ENCODE measurements at regions not wholly inside any gene's neighbourhood (a gene's known extent, or its start where the extent isn't known, plus 50 kb on each side); places are given as distances from the start of the nearest gene placed in this dataset.

DNA sequence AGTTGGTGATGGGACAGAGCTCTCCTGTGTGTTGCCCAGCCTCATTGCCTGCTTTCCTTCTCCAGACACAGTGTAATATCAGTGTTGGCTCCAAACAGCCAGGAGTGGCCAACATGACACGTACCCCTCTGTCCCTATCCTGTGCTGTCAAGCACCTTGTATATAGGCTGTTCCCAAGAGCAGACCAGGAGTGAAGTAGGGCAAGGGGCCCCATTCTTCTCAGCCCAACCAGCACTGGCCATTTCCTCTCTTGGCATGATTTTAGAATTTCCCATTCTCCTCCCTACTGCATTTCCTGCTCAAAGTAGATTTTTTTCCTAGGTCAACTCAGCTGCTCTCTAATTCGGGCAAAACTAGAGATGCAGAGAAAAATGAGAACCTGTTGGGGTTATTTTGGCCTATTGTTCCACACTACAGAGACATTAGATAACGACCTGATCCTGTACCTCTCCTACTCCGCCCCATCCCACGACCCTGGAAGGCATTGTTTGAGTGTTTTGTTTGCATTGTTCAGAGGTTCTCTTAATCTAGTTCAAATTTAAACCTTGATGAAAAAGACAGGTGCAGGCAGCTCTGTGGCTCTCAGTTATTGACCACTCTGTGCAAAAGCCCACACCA is 95.6 kb downstream of the RASSF10 start:
- DNase-seq (ENCODE audit: low spot score): no peak

DNA sequence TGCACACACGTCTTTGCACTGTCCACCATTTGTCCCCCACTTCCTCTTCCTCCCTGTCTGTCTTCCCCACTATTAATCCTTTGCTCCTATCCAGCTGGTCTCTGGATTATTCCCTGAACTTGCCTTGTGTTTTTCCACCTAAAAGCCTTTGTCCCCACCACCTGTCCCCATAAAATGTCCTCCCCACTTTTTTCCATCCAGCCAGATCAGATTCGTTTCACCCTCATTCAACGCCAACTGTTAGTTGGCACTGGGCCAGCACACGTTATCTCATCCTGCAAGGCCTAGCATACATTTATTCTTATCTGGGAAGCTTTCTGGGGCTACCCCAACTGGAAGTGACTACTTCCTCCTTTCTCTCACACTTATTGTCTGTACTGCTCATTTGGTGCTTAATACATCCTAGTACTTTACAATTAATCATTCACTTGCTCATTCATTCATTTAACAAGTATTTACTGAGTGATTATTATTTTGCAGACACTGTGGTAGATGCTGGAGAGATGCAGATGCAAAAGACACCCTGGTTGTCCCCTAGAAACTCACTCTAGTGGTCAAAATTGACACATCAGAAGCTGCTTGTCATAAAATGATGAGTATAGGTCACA is 96.2 kb downstream of the RASSF10 start:
- no peak for DNase-seq (ENCODE audit: low spot score)

DNA sequence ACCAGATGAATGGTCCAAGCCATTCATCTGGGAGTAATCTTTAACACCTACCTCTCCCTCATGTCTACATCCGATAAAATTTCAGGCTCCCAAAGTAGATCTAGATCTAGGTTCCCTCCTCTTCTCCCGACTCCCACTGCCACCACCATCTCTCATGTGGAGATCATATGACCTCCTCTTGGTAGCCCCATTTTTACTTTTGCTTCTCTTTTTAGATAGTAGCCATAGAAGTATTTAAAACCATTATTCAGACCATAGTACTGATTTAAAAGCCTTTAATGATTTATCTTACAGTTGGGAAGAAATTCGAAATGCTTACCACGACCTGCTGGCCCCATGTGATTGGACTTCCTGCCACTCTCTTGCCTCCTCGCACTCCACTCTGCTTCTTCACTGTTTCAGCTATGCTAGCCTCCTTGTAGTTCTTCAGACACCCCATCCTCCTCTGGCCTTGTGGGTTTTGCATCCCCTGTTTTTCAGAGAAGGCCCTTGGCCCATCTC is 98.5 kb downstream of the RASSF10 start:
- no peak for DNase-seq (ENCODE audit: low spot score)

DNA sequence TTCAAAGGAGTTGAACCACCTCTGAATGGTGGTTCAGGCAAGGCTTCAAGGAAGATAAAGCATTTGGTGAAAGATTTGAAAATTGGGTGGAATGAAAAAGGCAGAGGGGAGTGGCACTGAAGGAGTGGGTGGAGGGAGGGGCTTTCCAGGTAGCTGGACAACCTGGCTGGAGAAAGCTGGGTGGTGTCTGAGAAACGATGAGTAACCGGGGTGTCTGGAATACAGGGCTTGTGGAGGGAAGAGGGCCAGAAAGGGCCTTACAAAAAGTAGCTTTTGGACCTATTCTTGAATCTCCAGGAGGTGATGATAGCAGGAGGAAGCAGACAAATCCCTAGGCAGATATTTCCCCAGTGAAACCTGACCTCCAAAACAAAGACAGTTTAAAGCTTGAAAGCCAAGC is 99.3 kb downstream of the RASSF10 start:
- DNase-seq (ENCODE audit: low spot score): no peak

DNA sequence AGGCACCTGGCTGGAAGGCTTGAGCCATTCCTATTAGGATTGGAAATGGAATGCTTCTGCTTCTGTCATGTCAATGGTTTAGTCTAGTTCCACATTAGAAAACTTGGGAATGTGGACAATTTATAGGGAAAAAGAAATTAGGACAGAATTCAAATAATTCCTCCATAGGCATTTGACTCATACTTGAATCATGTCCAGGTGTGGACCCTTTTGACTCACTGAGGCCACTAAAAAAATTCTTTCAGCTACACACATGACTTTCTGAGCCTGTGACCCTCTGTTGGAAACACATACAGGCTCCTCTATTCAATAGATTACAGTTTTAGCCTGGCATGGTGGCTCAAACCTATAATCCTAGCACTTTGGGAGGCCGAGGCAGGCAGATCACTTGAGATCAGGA is 100.5 kb downstream of the RASSF10 start:
- DNase-seq (ENCODE audit: low spot score): no peak

DNA sequence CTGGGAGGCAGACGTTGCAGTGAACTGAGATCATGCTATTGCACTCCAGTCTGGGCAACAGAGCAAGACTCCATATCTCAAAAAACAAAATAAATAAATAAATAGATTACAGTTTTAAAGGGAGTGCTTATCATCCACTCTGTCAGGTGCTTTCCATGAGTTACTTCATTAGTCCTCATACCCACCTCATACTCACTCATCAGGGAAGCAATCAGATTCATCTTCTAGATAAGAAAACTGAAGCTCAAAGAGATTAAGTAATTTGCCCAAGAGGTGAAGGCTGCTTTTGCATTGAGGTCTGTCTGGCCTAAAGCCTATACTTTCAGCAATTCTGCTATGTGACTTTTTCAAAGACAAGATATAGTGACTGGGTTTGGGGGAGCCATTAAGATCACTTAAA is 101.0 kb downstream of the RASSF10 start:
- DNase-seq (ENCODE audit: low spot score): no peak

DNA sequence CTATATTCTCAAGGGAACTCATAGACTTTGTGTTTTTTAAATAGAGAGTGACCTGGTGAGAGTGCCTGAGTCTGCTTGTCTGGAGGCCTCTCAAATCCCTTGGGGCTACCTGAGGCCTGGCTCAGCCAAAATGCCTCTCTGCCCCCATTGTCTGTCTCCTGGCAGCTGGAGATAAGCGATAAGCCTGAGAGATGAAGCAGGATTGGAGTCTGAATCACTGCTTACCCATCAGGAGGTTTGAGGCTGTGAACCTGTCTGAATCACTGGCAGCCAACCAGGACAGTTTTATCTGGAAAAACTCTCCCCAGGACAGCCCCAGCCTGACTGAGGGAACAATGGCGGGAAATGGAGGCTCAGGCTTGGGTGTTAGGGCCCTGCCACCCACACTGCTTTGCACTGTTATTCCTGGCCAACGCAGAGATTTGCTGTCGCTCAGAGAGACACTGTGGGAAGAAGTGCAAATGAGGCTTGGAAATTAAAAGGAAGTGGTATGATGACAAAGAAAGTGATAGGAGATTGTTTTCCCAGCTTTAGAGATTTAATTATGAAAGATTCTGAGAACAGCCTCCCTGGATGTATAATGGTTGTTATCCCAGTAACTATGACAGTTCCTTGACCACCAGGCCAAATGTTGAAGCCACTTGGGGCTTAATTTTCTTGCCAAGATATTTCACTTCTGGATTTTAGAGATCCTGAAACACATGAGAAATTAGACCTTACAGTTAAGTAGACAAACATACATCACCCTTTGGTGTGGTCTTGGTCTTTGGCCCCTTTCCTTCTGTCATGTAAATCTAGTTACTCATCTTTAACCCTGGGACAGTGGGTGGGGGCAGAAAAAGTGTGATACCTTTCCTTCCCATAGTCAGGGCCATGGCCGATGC is 102.1 kb downstream of the RASSF10 start:
- no peak for DNase-seq (ENCODE audit: low spot score)

DNA sequence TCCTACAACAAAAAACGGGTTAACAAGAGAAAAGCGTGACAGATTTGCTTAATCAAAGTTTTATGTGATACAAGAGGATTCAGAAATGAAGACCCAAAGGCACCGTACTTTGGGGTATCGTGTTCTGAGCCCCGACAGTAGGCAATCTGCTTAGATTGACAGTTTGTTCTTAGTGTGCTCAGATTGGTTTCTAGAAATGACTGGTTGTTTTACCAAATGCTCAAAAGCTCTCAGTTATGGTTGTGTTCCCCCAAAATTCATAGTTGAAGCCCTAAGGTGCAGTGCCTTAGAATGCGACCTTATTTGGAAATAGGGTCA is 102.7 kb downstream of the RASSF10 start:
- no peak for DNase-seq (ENCODE audit: low spot score)

DNA sequence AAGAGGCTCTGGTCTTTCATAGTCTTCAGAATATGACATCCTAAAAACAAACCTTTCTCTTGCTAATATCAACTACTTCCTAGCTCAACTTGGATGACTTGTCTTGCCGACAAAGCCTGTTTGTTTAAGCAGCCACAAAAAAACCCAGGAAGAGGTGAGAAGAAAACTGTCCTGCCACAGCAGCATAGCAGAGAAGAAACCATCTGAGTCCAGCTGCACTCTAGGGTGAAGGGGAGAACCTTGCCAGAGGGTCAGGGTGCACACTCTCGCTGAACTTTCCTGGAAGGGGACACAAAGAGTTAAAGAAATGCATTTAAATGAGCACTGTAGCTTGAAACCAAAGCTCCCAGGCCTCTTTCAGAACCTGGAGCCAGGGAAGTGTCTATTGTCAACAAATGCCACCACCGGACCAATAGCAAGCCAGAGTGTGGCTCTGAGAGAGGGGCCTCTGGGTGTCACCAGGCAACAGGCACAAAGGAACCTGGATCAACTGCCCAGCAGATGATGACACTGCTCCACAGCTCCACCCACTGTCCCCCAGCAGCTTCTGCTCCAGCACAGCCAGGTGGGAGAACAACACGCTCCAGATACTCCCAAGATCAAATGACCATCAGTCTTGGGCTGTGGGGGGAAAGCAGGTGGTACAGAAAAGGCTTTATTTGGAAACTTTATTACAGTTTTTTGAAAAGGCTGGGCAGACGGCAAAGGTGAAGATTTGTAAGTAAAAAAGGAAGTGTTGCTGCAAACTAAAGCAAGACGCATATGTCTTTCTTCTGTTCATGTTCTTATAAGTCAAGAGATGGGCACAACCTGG is 105.7 kb downstream of the RASSF10 start:
- no peak for DNase-seq (ENCODE audit: low spot score)

DNA sequence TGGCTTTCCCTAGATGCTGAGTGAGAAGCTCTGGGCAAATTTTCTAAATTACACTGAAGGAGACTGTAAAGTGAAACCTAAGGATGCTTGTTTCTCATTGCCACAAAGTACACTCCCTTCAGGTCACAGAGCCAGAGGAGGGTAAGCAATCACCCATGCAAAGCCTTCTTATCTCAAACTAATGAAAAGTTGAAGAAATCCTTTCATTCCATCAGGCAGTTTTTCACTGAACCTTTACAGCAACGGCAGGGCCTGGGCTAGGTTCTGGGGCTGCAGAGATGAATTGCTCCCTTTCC is 106.2 kb downstream of the RASSF10 start:
- no peak for DNase-seq (ENCODE audit: low spot score)

DNA sequence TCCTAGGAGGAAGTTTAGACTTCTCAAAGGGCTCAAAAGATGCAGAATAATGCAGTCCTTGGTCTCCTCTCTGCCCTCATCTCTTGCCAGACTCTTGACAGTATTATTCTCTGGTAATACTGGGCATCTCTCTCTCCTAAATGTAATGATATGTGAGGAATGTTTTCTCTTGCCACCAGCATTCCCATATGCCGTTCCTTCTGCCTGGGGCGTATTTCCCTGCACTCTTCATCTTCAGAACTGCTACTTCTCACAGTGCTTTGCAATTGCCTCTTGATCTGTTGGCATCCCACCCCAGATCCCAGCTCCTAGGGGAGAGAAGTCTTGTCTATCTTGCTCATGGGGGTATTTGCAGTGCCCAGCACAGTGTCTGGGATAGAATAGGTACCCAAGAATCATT is 107.4 kb downstream of the RASSF10 start:
- no peak for DNase-seq (ENCODE audit: low spot score)

DNA sequence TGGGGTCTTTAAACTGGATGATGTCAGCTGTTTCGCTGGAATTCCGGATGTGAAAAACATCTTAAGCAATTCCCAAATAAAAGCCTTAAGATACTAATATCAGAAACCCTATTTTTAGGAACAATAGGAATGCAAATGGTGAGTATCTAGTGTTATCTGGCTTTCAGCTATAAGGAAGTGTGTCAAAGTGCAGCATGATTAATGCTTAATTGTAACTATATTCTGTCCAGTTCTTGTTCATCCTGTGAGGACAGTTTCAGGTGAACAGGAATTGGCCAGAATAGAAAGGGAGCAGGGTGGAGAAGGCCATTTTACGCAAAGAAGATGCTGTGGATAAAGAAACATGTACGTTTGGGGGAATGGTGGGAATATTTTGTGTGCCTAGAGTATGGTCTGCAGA is 108.2 kb downstream of the RASSF10 start:
- no peak for DNase-seq (ENCODE audit: low spot score)

DNA sequence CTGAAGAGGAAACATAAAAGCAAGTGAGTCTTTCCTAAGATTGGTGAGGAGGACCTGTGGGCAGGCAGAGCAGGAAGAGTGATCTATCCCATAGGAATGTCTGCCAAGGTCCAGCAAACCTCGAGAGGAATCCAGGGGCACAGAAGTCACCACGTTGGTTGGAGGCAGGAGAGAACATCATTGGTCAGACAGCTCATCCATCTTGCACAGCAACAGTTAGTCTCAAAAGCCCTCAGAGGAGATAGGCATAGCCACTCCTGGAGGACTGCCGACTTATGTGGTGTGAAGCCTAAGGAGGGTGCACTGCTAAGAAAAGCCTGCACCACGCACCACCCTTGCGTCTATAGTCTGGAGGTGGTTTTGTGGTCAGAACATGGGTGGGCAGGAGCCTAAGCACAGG is 109.1 kb downstream of the RASSF10 start:
- DNase-seq (ENCODE audit: low spot score): peak; percentile 83

DNA sequence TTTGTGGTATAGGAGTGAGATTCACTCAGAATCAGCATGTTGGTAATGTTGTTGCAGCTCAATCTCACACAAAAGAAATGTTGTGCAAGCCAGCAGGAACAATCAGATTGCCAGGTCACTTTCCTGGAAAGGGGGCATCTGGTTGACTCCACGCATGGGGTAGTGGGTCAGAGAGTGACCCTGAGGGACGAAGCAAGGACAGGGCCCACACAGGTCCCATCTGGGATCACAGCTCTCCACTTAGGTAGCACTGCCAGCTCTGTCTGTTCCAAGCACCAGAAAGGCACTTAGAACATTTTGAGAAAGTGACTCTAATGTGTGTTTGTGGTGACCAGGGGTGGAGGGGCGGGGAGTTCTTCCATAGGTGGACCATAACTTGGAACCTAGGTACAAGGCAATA is 109.5 kb downstream of the RASSF10 start:
- DNase-seq (ENCODE audit: low spot score): no peak

DNA sequence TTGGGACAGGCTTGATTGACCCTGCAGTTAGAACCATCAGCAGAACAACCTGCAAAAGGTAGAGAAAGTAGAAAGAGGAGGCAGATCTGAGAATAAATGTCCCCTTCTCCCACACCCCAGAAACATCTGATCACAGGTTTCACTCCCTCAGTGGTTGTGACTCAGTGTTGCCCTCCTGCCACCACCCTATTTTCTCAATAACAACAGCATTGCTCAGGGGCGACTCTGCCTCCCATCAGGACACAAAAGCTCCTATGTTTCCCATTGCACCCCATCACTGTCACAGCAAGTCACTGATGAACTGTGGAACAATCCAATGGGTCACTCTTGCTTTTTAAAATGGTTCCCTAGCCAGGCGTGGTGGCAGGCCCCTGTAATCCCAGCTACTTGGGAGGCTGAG is 110.2 kb downstream of the RASSF10 start:
- no peak for DNase-seq (ENCODE audit: low spot score)

DNA sequence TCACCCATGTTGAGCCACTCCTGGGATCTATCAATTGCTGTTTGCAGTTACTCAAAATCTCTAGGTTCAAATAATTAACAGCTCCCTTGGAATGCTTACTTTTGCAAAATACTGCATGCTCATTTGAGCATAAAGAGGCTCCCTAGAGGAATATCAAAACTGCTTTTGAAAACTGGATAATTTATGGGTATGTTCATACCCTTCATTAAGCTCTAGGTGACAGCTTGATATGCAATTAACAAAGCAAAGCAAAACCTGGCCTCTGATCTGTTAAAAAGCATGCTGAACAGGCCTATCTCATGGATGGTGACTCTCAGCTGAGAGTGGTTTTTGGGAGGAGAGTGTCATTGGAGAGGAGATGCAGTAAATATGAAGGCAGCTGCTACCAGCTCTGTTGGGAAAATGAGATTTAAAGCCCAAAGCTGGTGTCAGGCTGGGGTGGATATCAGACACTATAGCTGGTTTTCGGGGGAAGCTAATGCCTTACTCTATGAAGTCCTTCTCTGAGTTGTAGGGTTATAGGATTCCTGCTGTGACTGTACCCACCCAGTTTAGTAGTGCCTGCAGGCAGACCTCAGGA is 110.9 kb downstream of the RASSF10 start:
- DNase-seq (ENCODE audit: low spot score): no peak

DNA sequence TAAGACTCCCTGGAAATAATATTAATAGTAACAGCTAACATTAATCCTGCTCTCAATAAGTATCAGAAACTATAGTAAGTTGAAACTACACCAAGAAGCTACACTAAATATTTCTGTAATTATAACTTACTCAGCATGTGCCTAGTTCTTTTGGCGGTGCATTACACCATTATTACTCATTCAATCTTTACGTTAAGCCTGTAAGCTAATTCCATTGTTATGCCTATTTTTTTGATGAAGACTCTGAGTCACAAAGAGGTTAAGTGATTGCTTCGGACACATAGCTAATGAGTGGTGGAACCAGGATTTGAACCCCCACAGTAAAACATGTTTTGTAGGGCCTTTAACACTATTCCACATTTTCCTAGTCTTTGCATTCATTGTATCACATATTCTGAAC is 111.6 kb downstream of the RASSF10 start:
- no peak for DNase-seq (ENCODE audit: low spot score)

DNA sequence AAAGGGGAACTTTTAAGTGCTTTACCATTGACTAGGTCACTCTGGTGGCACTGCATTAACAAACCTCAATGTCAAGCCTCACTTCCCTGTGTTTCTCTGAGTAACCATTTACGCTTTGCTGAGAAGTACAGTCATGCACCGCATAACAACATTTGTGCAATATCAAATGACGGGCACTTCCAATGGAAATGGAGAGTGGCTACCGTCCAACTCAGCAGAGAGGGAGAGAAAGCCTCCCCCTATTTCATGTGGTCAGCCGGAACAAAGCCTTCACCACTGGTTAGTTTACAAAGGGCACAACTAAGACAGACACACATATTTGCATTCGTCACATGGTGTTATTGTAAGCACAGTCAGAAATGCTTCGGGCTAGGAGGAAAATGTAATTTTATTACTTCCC is 117.3 kb downstream of the RASSF10 start:
- DNase-seq (ENCODE audit: low spot score): peak; percentile 52

DNA sequence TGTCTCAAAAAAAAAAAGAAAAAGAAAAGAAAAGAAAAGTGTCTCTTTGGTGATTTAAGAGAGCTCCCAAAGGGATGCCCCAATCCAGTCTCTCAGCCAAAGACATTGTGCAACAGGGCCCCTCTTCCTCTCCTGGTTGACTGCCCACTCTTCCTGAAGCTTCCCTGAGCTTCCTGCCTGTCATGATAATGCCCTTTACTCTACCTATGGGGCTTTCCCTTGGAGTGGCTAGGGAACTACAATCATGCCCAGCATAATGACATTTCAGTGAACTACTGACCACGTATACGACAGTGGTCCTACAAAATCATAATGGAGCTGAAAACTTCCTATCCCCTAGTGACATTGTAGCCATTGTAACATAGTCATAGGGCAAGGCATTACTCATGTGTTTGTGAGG is 118.0 kb downstream of the RASSF10 start:
- DNase-seq (ENCODE audit: low spot score): no peak

DNA sequence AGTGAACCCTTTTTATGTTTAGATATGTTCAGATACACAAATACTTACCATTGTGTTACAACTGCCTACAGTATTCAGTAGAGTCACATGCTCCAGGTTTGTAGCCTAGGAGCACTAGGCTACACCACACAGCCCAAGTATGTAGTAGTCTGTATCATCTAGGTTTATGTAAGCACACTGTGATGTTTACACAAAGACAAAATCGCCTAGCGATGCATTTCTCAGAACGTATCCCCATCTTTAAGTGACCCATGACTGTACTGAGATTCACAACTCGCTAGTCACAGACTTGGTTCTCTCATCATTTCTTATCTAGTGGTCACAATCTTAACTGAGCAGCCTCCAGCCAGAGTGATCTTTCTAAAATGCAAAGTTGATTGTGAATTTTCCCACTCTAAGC is 119.2 kb downstream of the RASSF10 start:
- DNase-seq (ENCODE audit: low spot score): no peak

DNA sequence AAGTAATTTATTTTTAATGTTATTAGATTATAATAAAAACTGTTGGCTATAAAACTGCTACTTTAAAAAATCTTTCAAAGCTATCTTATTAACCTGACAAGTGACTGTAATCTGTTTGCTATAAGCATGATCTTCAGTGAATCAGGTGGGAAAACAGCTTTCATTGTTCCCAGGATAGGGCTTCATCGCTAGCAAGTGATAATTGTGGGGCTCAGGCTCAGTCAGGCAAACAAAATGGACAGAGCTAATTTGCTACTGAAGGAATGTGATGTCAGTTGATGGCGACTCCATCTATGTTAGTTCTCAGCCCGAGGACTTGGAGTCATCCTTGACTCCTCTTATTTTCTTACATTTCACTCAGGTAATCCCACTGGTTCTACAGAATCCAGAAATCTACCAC is 125.0 kb downstream of the RASSF10 start:
- DNase-seq (ENCODE audit: low spot score): no peak

DNA sequence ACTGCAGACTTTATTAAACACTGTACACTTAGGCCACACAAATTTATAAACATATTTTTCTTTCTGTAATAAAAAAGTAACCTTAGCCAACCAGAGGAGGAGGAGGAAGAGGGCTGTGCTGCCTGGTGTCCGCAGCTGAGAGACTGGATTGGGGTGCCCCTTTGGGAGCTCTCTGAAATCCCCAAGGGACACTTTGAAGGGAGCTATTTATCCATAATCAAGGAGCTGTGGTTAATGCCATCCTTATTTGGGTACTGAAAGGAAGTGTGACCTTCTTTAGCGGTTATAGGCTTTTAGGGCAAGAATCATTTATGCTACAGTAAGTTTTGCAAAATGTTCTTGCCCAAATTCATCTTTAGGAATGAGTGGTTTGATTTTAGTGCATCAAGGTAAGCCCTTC is 125.8 kb downstream of the RASSF10 start:
- DNase-seq (ENCODE audit: low spot score): no peak

Data from AG08396 (cell line).